ENCODE measurements at regions not wholly inside any gene's neighbourhood (a gene's known extent, or its start where the extent isn't known, plus 50 kb on each side); places are given as distances from the start of the nearest gene placed in this dataset.

GRCh38 chr6:71588490-71588889 is 297.9 kb upstream of the RIMS1 start:
- Histone ChIP-seq H3K27ac (ENCODE audit: low read depth in 1 of 2, low read length in 2 of 2) (no peak overlapping the region), H3K4me1 (ENCODE audit: control insufficient read depth in 1 of 2, insufficient read depth in 2 of 2, low read length in 2 of 2) (no peaks in the 10 kb centered on the region), H3K9ac (ENCODE audit: insufficient read depth, low read length, poor library complexity, severe bottlenecking) (no peak overlapping the region), H3K27me3 (ENCODE audit: control insufficient read depth in 2 of 2, insufficient read depth in 2 of 2, low read length in 2 of 2) (no peaks in the 10 kb centered on the region), H4K20me1 (ENCODE audit: insufficient read depth, low read length) (no peaks in the 10 kb centered on the region), H3K4me2 (replicated peaks; ENCODE audit: extremely low read depth, low read length, poor library complexity, severe bottlenecking) (no peak overlapping the region), H3K9me3 (replicated peaks in 1 of 2; ENCODE audit: control insufficient read depth in 1 of 2, insufficient read depth in 1 of 2, low read length in 2 of 2) (peaks cover 12 to 21% of the 10 kb centered on the region in 2 donors), H3K36me3 (replicated peaks in 1 of 2; ENCODE audit: control insufficient read depth in 1 of 2, insufficient read depth in 2 of 2, low read length in 2 of 2) (no peaks in the 10 kb centered on the region), H3K79me2 (ENCODE audit: insufficient read depth, low read length) (no peaks in the 10 kb centered on the region), H3K4me3 (replicated peaks in 1 of 3; ENCODE audit: low read depth in 2 of 3, low read length in 3 of 3) (no peak overlapping the region), H2AFZ (ENCODE audit: insufficient read depth, low read depth, low read length, poor library complexity, severe bottlenecking) (no peak overlapping the region)
- H3K4me1 Mint-ChIP-seq: no peaks in the 10 kb centered on the region
- 23% methylated on average over 24 of the region's 28 CpGs for WGBS (ENCODE audit: insufficient coverage)
- peaks cover 4 to 8% (median 6%) of the 10 kb centered on the region in 3 donors for H3K27me3 Mint-ChIP-seq (ENCODE audit: low read depth in 3 of 3)
- H3K4me3 Mint-ChIP-seq: no peak overlapping the region
- peaks cover 4 to 25% (median 13%) of the 10 kb centered on the region in 7 donors for H3K9me3 Mint-ChIP-seq
- TF ChIP-seq CTCF (IDR thresholded peaks at IDR 0.05): no peak
- no peak overlapping the region for H3K27ac Mint-ChIP-seq
- intact Hi-C loops (cut with micrococcal nuclease): no loop called here
- no peak for DNase-seq
- H3K36me3 Mint-ChIP-seq: no peaks in the 10 kb centered on the region

- Histone ChIP-seq H3K36me3 (replicated peaks in 1 of 2; ENCODE audit: control insufficient read depth in 1 of 2, insufficient read depth in 2 of 2, low read length in 2 of 2) (no peaks in the 10 kb centered on the region), H3K79me2 (ENCODE audit: insufficient read depth, low read length) (no peaks in the 10 kb centered on the region), H3K9me3 (replicated peaks in 1 of 2; ENCODE audit: control insufficient read depth in 1 of 2, insufficient read depth in 1 of 2, low read length in 2 of 2) (peaks cover 12 to 19% of the 10 kb centered on the region in 2 donors), H3K4me3 (replicated peaks in 1 of 3; ENCODE audit: low read depth in 2 of 3, low read length in 3 of 3) (no peak overlapping the region), H3K9ac (ENCODE audit: insufficient read depth, low read length, poor library complexity, severe bottlenecking) (no peak overlapping the region), H4K20me1 (ENCODE audit: insufficient read depth, low read length) (no peaks in the 10 kb centered on the region), H3K4me1 (ENCODE audit: control insufficient read depth in 1 of 2, insufficient read depth in 2 of 2, low read length in 2 of 2) (no peaks in the 10 kb centered on the region), H3K27ac (ENCODE audit: low read depth in 1 of 2, low read length in 2 of 2) (no peak overlapping the region), H3K27me3 (ENCODE audit: control insufficient read depth in 2 of 2, insufficient read depth in 2 of 2, low read length in 2 of 2) (no peaks in the 10 kb centered on the region), H2AFZ (ENCODE audit: insufficient read depth, low read depth, low read length, poor library complexity, severe bottlenecking) (no peak overlapping the region), H3K4me2 (replicated peaks; ENCODE audit: extremely low read depth, low read length, poor library complexity, severe bottlenecking) (no peak overlapping the region)
- Mint-ChIP-seq H3K9me3 (peaks cover 4 to 24% (median 12%) of the 10 kb centered on the region in 7 donors), H3K27ac (no peak overlapping the region), H3K4me3 (no peak overlapping the region), H3K27me3 (ENCODE audit: low read depth in 3 of 3) (peaks cover 4 to 8% (median 6%) of the 10 kb centered on the region in 3 donors), H3K4me1 (no peaks in the 10 kb centered on the region), H3K36me3 (no peaks in the 10 kb centered on the region)
- intact Hi-C loops (cut with micrococcal nuclease): no loop called here
- DNase-seq: no peak
- no CpG with 5 or more reads among the region's 5 CpGs for WGBS (ENCODE audit: insufficient coverage)
- TF ChIP-seq CTCF (IDR thresholded peaks at IDR 0.05): no peak
Measured at GRCh38 chr6:71589254-71589653, 297.1 kb upstream of the RIMS1 start.

Measured in CD14-positive monocyte (primary cell).